Transverse colon (tissue), 4 donors: ENCODE measurements at regions not wholly inside any gene's neighbourhood (a gene's known extent, or its start where the extent isn't known, plus 50 kb on each side); places are given as distances from the start of the nearest gene placed in this dataset.

Experiments used
- DNase-seq: peaks from one replicate; pipeline ENCODE4 v3.0.0-alpha.2; 2019
- H3K27ac ChIP-seq, 4 donors: fragments of 200-600 bp; sonication (generic); 2 replicates each; pipeline ENCODE4 v1.5.1; 2016 to 2018; ENCODE audit warnings: inconsistent platforms in 4 of 4
- H3K27me3 ChIP-seq: fragments of 200-600 bp; sonication (generic); 2 replicates; pipeline ENCODE4 v1.5.1; 2017; ENCODE audit warnings: inconsistent platforms
- H3K36me3 ChIP-seq, 4 donors: fragments of 200-600 bp; sonication (generic); 2 replicates each; pipeline ENCODE4 v1.5.1; 2017 to 2019; ENCODE audit warnings: inconsistent platforms in 4 of 4
- H3K4me1 ChIP-seq, 4 donors: fragments of 200-600 bp; sonication (generic); 2 replicates each; pipeline ENCODE4 v1.5.1; 2017 to 2020; ENCODE audit warnings: inconsistent platforms in 4 of 4
- H3K4me3 ChIP-seq, 4 donors: fragments of 200-600 bp; sonication (generic); 1 replicate in 1 of 4; 2 replicates in 3 of 4; pipeline versions ENCODE4 v1.5.1 to v1.6.1; 2017 to 2019; ENCODE audit warnings: inconsistent platforms in 4 of 4
- H3K9me3 ChIP-seq, 2 donors: fragments of 200-600 bp; sonication (generic); 2 replicates each; pipeline ENCODE4 v1.5.1; 2017 to 2019; ENCODE audit warnings: inconsistent platforms in 2 of 2
- CTCF ChIP-seq, 5 experiments: fragments of 200-600 bp in 3 of 5; fragments of 450-650 bp in 2 of 5; sonication (generic) in 3 of 5; IDR thresholded peaks; 1 replicate in 2 of 5; 2 replicates in 3 of 5; pipeline ENCODE4 v1.5.1; 2016 to 2017; ENCODE audit warnings: antibody characterized with exemption in 5 of 5, inconsistent platforms in 3 of 5, mild to moderate bottlenecking in 2 of 5, moderate library complexity in 1 of 5
- EP300 ChIP-seq: sonication (generic); formaldehyde crosslinking; IDR thresholded peaks from one replicate; pipeline ENCODE4 v1.6.1; 2017; ENCODE audit warnings: antibody characterized with exemption, low read depth
- POLR2A ChIP-seq: fragments of 450-650 bp; IDR thresholded peaks from one replicate; pipeline ENCODE4 v1.6.1; 2016; ENCODE audit warnings: antibody characterized with exemption, mild to moderate bottlenecking, moderate library complexity
- POLR2AphosphoS5 ChIP-seq, 3 donors: sonication (generic); formaldehyde crosslinking; IDR thresholded peaks; one replicate each; pipeline ENCODE4 v1.6.1; 2016; ENCODE audit warnings: antibody characterized with exemption in 3 of 3
- WGBS, 2 donors: methylation state at CpG; one replicate each; pipeline ENCODE4 v1.1.5; 2018; ENCODE audit warnings: low coverage in 1 of 2; 5-methylcytosine and 5-hydroxymethylcytosine counted together
- in situ Hi-C, 4 donors: fragments of 200-750 bp; cut with MboI; loops; one replicate each; pipeline versions ENCODE4 v1.15.0 to v1.15.1; 2017; ENCODE audit warnings: low sequenced_read_pairs in 3 of 4, low pct_ligation_motif_present in 1 of 4, low pct_unique_long_range_greater_than_20kb in 1 of 4
- intact Hi-C: fragments of 100-400 bp; cut with DNase I; formaldehyde crosslinking; loops from one replicate; pipeline ENCODE4 v1.15.1; 2023; ENCODE audit warnings: low total_unique reads

DNA sequence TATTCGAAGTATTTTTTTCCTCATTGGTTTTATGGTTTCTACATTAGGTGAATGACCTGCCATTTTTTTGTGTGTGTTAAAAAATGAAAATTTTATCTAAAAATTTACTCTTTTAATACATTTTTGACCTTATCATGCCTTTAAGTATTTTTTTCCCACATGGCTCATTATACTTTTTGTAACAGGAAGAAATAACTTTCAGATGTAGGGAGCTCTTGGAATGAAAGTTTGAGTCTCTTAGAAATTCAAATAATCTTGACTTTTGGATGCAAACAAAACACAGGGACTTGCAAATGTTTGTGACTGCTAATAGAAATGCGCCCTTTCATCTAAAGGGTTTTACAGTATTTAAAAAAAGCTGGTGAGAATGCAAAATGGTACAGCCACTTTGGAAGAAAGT lies 457.9 kb downstream of the KLF5 start:
- no peaks in the 10 kb centered on the region for H3K27me3 ChIP-seq
- no peak overlapping the region for H3K27ac ChIP-seq
- TF ChIP-seq CTCF (IDR thresholded peaks at IDR 0.05) (no peak), EP300 (no peak), POLR2AphosphoS5 (IDR thresholded peaks at IDR 0.05) (no peak), POLR2A (no peak)
- H3K9me3 ChIP-seq = no peaks in the 10 kb centered on the region
- H3K4me1 ChIP-seq = peaks cover 0 to 7% (median 5%) of the 10 kb centered on the region in 4 donors
- no peaks in the 10 kb centered on the region for H3K36me3 ChIP-seq
- no peak for DNase-seq
- no peak overlapping the region for H3K4me3 ChIP-seq
- intact Hi-C loops = loop anchor here (5.0 kb wide), 1 partner anchor 634 kb away; no protein-coding TSS in a partner anchor
- in situ Hi-C loops = no loop called here
- 81 to 86% methylated on average over 2 of the region's 2 CpGs for WGBS, 2 donors

DNA sequence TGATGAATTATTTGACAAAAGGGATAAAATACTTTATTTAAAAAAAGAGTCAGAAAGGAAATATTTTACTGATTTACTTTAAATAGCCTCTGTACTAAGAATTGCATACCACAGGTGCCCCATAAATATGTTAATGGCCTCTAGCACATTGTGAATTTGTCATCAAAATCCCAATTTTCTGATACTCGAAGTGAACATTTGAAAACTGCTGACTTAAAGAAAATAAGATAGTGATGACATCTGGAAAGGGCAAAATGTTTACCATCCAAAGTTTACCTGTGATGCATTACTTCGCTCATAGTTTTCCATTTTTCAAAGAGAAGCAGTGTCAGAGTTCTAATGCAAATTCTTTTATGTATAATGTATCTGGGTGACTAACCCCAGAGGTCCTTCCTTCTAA lies 455.4 kb downstream of the KLF5 start:
- in situ Hi-C loops = no loop called here
- 78 to 79% methylated on average over 2 of the region's 2 CpGs for WGBS, 2 donors
- DNase-seq = no peak
- Histone ChIP-seq H3K27ac (no peak overlapping the region), H3K27me3 (no peaks in the 10 kb centered on the region), H3K36me3 (no peaks in the 10 kb centered on the region), H3K9me3 (no peaks in the 10 kb centered on the region), H3K4me3 (no peak overlapping the region), H3K4me1 (no peaks in the 10 kb centered on the region)
- intact Hi-C loops = no loop called here
- TF ChIP-seq EP300 (no peak), CTCF (IDR thresholded peaks at IDR 0.05) (no peak), POLR2AphosphoS5 (IDR thresholded peaks at IDR 0.05) (no peak), POLR2A (no peak)

DNA sequence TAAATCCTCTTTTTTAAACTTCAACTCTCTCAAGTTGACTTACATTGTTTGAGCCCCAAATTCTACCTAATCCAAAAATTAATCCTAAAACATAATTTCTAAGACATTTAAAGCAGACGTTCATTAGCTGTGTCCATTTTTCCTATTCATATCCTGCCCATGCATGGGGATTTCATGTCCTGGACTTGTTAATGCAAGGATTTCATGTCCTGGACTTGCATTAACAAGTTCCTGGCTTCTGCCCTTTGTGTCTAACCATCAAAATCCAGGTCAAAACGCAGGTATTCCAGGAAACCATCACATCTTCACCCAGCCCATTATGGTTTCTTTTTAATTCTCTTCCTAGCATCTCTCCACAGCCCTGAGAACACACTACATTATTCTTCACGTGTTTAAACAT lies 454.9 kb downstream of the KLF5 start:
- no peaks in the 10 kb centered on the region for H3K27me3 ChIP-seq
- TF ChIP-seq POLR2A (no peak), EP300 (no peak), CTCF (IDR thresholded peaks at IDR 0.05) (no peak), POLR2AphosphoS5 (IDR thresholded peaks at IDR 0.05) (no peak)
- no peak for DNase-seq
- H3K9me3 ChIP-seq = no peaks in the 10 kb centered on the region
- no peaks in the 10 kb centered on the region for H3K36me3 ChIP-seq
- no peak overlapping the region for H3K4me3 ChIP-seq
- no peaks in the 10 kb centered on the region for H3K4me1 ChIP-seq
- WGBS, 2 donors = 72 to 77% methylated on average over 3 of the region's 3 CpGs
- in situ Hi-C loops = no loop called here
- intact Hi-C loops = no loop called here
- no peak overlapping the region for H3K27ac ChIP-seq

GRCh38 chr13:73508841-73509240 lies 450.0 kb downstream of the KLF5 start:
- intact Hi-C loops (no loop called here), in situ Hi-C loops (no loop called here)
- Histone ChIP-seq H3K4me1 (no peaks in the 10 kb centered on the region), H3K9me3 (no peaks in the 10 kb centered on the region), H3K36me3 (no peaks in the 10 kb centered on the region), H3K27me3 (no peaks in the 10 kb centered on the region), H3K27ac (no peak overlapping the region), H3K4me3 (no peak overlapping the region)
- 79 to 87% methylated on average over 2 of the region's 2 CpGs for WGBS, 2 donors
- TF ChIP-seq POLR2A = no peak
- no peak for DNase-seq

- DNase-seq = no peak
- H3K4me3 ChIP-seq = no peak overlapping the region
- H3K4me1 ChIP-seq = no peaks in the 10 kb centered on the region
- H3K9me3 ChIP-seq = no peaks in the 10 kb centered on the region
- H3K36me3 ChIP-seq = no peaks in the 10 kb centered on the region
- H3K27ac ChIP-seq = no peak overlapping the region
- 75 to 88% methylated on average over 5 of the region's 5 CpGs for WGBS, 2 donors
- no peaks in the 10 kb centered on the region for H3K27me3 ChIP-seq
- intact Hi-C loops (no loop called here), in situ Hi-C loops (no loop called here)
- TF ChIP-seq POLR2AphosphoS5 (IDR thresholded peaks at IDR 0.05) = no peak
- TF ChIP-seq CTCF (IDR thresholded peaks at IDR 0.05) = no peak
- TF ChIP-seq POLR2A = no peak
- TF ChIP-seq EP300 = no peak
Measured at GRCh38 chr13:73505376-73505890, 446.6 kb downstream of the KLF5 start.
